Activated naive CD4-positive, alpha-beta T cell treated with anti-CD3 and anti-CD28 coated beads, Interleukin-2, amount 50 U/mL, for 72 hours (primary cell): ENCODE measurements at regions not wholly inside any gene's neighbourhood (a gene's known extent, or its start where the extent isn't known, plus 50 kb on each side); places are given as distances from the start of the nearest gene placed in this dataset.

Source experiments
- ATAC-seq, 2 donors: fragments of 150-1000 bp; cut with Tn5 transposase; 2 replicates each; pipeline ENCODE4 v1.10.0; 2021; ENCODE audit warnings: mild to moderate bottlenecking in 2 of 2, moderate library complexity in 2 of 2
- DNase-seq, 2 donors: peaks; one replicate each; pipeline ENCODE4 v3.0.0; 2021 to 2022; ENCODE audit warnings: low spot score in 2 of 2
- H3K27ac Mint-ChIP-seq, 2 donors: one replicate each; pipeline ENCODE4 v1.8.0; 2022; ENCODE audit warnings: mild to moderate bottlenecking in 2 of 2, mixed read lengths in 2 of 2
- H3K36me3 Mint-ChIP-seq, 2 donors: one replicate each; pipeline ENCODE4 v1.8.0; 2022; ENCODE audit warnings: mixed read lengths in 2 of 2
- H3K9me3 Mint-ChIP-seq, 2 donors: one replicate each; pipeline ENCODE4 v1.8.0; 2022; ENCODE audit warnings: mixed read lengths in 2 of 2

DNA sequence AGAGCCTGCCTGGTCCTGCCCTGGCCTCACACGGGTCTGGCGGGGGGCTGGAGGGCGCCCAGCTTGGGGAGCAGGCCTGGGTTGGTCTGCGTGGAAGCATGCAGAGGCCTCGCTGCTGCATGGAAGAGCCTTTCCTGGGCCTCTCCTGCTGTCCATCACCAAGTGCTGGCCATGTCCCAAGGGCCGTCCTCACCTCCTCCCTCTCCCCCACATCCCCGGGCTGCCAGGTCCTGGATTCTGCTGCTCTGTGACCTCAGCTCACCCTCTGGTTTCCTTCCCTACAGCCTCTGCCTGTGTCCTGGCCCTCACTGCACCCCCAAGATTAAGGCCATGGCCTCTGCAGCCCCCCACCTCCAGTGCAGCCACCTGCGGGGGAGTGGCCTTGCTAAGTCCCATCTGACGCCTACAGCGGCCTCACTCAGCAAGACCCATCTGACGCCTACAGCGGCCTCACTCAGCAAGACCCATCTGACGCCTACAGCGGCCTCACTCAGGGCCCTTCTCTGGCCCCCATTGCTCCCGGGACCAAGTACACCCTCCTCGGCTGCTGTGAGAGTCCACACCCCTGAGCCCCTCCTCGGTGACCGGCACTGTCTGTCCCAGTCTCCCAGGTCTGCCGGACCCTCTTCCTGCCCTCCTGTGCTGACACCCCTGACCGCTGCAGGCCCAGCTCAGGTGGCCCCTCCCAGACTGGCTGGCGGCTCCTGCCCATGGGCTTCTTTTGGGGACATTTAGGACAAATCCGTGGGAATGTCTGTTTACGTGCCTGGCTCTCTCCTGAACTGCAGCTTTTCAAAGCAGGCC lies 119.5 kb upstream of the B3GAT1 start:
- H3K36me3 Mint-ChIP-seq = no peaks in the 10 kb centered on the region
- H3K27ac Mint-ChIP-seq = no peak overlapping the region
- H3K9me3 Mint-ChIP-seq = no peaks in the 10 kb centered on the region
- ATAC-seq = no peak
- DNase-seq = peak in 1 of 2 donors; percentile 30

GRCh38 chr11:134530636-134531326 lies 118.7 kb upstream of the B3GAT1 start:
- ATAC-seq (no peak), DNase-seq (peak in 1 of 2 donors; percentile 43)
- H3K27ac Mint-ChIP-seq = no peak overlapping the region
- no peaks in the 10 kb centered on the region for H3K36me3 Mint-ChIP-seq
- H3K9me3 Mint-ChIP-seq = no peaks in the 10 kb centered on the region

- H3K9me3 Mint-ChIP-seq = peaks cover 0 to 2% of the 10 kb centered on the region in 2 donors
- H3K27ac Mint-ChIP-seq = no peak overlapping the region
- ATAC-seq (no peak), DNase-seq (peak in 1 of 2 donors; percentile 34)
- H3K36me3 Mint-ChIP-seq = no peaks in the 10 kb centered on the region
These were observed 117.4 kb upstream of the B3GAT1 start for GRCh38 chr11:134529212-134530096.

GRCh38 chr11:134528453-134528852 lies 116.4 kb upstream of the B3GAT1 start:
- no peak for ATAC-seq

GRCh38 chr11:134527382-134528243 lies 115.6 kb upstream of the B3GAT1 start:
- H3K27ac Mint-ChIP-seq = no peak overlapping the region
- ATAC-seq = no peak
- peak in 1 of 2 donors; percentile 40 for DNase-seq

More at GRCh38 chr11:134528453-134528852, 116.4 kb upstream of the B3GAT1 start:
- peak in 1 of 2 donors; percentile 21 for DNase-seq
- Mint-ChIP-seq H3K27ac (no peak overlapping the region), H3K36me3 (no peaks in the 10 kb centered on the region), H3K9me3 (peaks cover 0 to 4% of the 10 kb centered on the region in 2 donors)

DNA sequence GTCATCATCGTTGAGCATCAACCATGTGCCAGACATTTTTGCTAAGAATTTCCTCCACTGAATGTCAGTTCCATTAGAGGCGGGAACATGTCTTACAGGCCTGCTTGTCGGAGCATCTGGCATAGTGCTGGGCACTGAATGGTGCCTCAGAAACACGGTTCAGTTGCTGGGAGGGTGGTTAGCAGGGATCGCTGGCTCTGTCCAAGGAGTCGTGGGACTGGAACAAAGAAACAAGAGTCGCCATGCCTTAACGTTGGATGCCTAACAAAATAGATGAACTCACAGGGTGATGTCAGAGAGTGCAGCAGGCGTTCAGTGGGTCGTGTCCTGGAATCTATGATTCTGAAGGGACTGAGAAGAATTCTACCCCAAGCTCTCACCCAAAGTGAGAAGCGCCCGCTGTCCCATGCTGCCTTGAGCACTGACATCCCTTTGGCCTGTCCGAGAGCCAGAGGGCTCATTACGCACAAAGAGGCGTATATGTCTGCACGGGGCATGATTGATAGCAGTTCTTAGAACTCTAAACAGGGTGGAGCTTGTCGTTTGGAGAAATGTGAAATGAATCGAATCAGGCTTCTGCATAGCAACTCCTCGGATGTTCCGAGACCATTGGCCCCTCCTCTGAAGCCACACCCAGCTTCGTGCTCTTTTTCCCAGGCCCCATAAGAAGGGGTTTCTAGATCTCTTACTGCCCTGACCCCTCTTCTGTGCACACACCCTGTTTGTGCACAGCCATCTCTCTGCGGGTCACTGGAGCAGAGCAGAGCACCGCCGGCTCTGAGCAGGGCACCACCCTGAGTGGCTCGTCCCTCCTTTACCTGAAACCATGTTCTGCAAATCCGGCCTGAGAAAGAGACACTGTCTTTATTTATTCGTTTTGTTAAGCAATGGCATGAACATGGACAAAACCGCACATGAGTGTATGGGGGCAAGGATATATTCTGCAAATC lies 113.1 kb upstream of the B3GAT1 start:
- DNase-seq = peak in 1 of 2 donors; percentile 16
- H3K9me3 Mint-ChIP-seq = peaks cover 0 to 4% of the 10 kb centered on the region in 2 donors
- no peak overlapping the region for H3K27ac Mint-ChIP-seq
- H3K36me3 Mint-ChIP-seq = no peaks in the 10 kb centered on the region
- ATAC-seq = no peak

More at GRCh38 chr11:134527382-134528243, 115.6 kb upstream of the B3GAT1 start:
- no peaks in the 10 kb centered on the region for H3K36me3 Mint-ChIP-seq
- H3K9me3 Mint-ChIP-seq = peaks cover 0 to 4% of the 10 kb centered on the region in 2 donors

DNA sequence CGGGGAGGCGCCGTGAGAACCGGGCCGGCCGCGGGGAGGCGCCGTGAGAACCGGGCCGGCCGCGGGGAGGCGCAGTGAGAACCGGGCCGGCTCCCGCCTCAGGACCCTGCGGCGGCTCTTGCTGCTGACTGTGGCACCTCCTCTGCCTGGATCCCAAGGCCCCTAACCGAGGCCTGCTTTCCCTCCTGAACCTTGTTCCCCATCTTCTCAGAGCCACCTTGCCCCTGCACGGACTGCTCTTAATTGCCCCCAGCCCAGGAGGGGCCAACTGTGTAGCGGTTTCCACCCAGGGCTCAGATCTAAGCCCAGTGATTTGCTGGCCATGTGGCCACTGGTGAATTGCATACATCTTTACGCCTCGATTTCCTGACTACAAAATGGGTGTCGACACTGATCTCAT lies 112.2 kb upstream of the B3GAT1 start:
- H3K36me3 Mint-ChIP-seq = no peaks in the 10 kb centered on the region
- no peak for DNase-seq
- peaks cover 0 to 4% of the 10 kb centered on the region in 2 donors for H3K9me3 Mint-ChIP-seq
- H3K27ac Mint-ChIP-seq = no peak overlapping the region
- ATAC-seq = no peak

GRCh38 chr11:134522782-134523570 lies 110.9 kb upstream of the B3GAT1 start:
- ATAC-seq = no peak
- DNase-seq = no peak
- peaks cover 0 to 4% of the 10 kb centered on the region in 2 donors for H3K9me3 Mint-ChIP-seq
- H3K27ac Mint-ChIP-seq = no peak overlapping the region
- H3K36me3 Mint-ChIP-seq = no peaks in the 10 kb centered on the region

GRCh38 chr11:134521452-134522289 lies 109.6 kb upstream of the B3GAT1 start:
- ATAC-seq (no peak), DNase-seq (no peak)
- H3K36me3 Mint-ChIP-seq = no peaks in the 10 kb centered on the region
- H3K9me3 Mint-ChIP-seq = peaks cover 0 to 4% of the 10 kb centered on the region in 2 donors
- H3K27ac Mint-ChIP-seq = no peak overlapping the region

- Mint-ChIP-seq H3K9me3 (peaks cover 0 to 4% of the 10 kb centered on the region in 2 donors), H3K27ac (no peak overlapping the region), H3K36me3 (no peaks in the 10 kb centered on the region)
- ATAC-seq = no peak
- DNase-seq = no peak
These were observed 109.0 kb upstream of the B3GAT1 start for GRCh38 chr11:134521001-134521400.

GRCh38 chr11:134519788-134520187 lies 107.7 kb upstream of the B3GAT1 start:
- DNase-seq = no peak
- H3K36me3 Mint-ChIP-seq = no peaks in the 10 kb centered on the region
- H3K27ac Mint-ChIP-seq = no peak overlapping the region
- no peak for ATAC-seq
- H3K9me3 Mint-ChIP-seq = peaks cover 0 to 4% of the 10 kb centered on the region in 2 donors

- ATAC-seq (no peak), DNase-seq (no peak)
- H3K9me3 Mint-ChIP-seq = peaks cover 0 to 2% of the 10 kb centered on the region in 2 donors
- no peaks in the 10 kb centered on the region for H3K36me3 Mint-ChIP-seq
- no peak overlapping the region for H3K27ac Mint-ChIP-seq
These were observed 107.3 kb upstream of the B3GAT1 start for GRCh38 chr11:134519390-134519750.

GRCh38 chr11:134518616-134519389 lies 106.8 kb upstream of the B3GAT1 start:
- DNase-seq = no peak
- no peak for ATAC-seq
- Mint-ChIP-seq H3K27ac (no peak overlapping the region), H3K9me3 (no peaks in the 10 kb centered on the region), H3K36me3 (no peaks in the 10 kb centered on the region)
